Neural cell (in vitro differentiated cells): ENCODE measurements at regions not wholly inside any gene's neighbourhood (a gene's known extent, or its start where the extent isn't known, plus 50 kb on each side); places are given as distances from the start of the nearest gene placed in this dataset.
"Not testable (repeated sequence)": the region's sequence is repeated elsewhere in the genome, so short reads cannot be mapped to it uniquely, and the experiment has no call there.

Experiments used
- H2AFZ ChIP-seq: fragments of 200-600, 300-800 bp; sonication (generic), shearing (Covaris generic); 2 replicates; pipeline ENCODE4 v1.6.0; 2014; ENCODE audit warnings: low read depth, mild to moderate bottlenecking, antibody characterized with exemption, low read length, moderate library complexity
- H3F3A ChIP-seq: fragments of 200-600 bp; shearing (Covaris generic); 2 replicates; pipeline ENCODE4 v1.6.1; 2016; ENCODE audit warnings: mild to moderate bottlenecking, moderate library complexity, mixed read lengths, antibody characterized with exemption, low read length; ENCODE audit not compliant: insufficient read depth, poor library complexity, severe bottlenecking
- H3K27ac ChIP-seq: fragments of 200-600, 300-800 bp; sonication (generic), shearing (Covaris generic); 2 replicates; pipeline ENCODE4 v1.5.1; 2014; ENCODE audit warnings: mild to moderate bottlenecking, low read length, moderate library complexity
- H3K27me3 ChIP-seq: fragments of 300-800, 200-600 bp; sonication (generic), shearing (Covaris generic); 2 replicates; pipeline ENCODE4 v1.6.0; 2014; ENCODE audit warnings: mild to moderate bottlenecking, low read depth, low read length, moderate library complexity; ENCODE audit not compliant: insufficient read depth
- H3K36me3 ChIP-seq: fragments of 300-800, 200-600 bp; sonication (generic), shearing (Covaris generic); 2 replicates; pipeline ENCODE4 v1.5.1; 2014; ENCODE audit warnings: mild to moderate bottlenecking, antibody characterized with exemption, low read length, moderate library complexity; ENCODE audit not compliant: insufficient read depth
- H3K4me2 ChIP-seq: fragments of 300-800, 200-600 bp; sonication (generic), shearing (Covaris generic); 2 replicates; pipeline ENCODE4 v1.6.0; 2014; ENCODE audit warnings: mild to moderate bottlenecking, low read length
- H3K4me3 ChIP-seq: fragments of 300-800, 200-600 bp; sonication (generic), shearing (Covaris generic); 2 replicates; pipeline ENCODE4 v1.5.1; 2014; ENCODE audit warnings: mild to moderate bottlenecking, low read length, moderate library complexity
- H3K79me2 ChIP-seq: fragments of 200-600 bp; shearing (Covaris generic); replicated peaks from 2 replicates; pipeline ENCODE4 v1.6.0; 2014; ENCODE audit warnings: mild to moderate bottlenecking, low read length, moderate library complexity; ENCODE audit not compliant: insufficient read depth
- H3K9ac ChIP-seq: fragments of 300-800, 200-600 bp; sonication (generic), shearing (Covaris generic); 2 replicates; pipeline ENCODE4 v1.6.1; 2016; ENCODE audit warnings: mild to moderate bottlenecking, low read length, mixed read lengths
- H3K9me2 ChIP-seq: fragments of 200-600 bp; shearing (Covaris generic); 2 replicates; pipeline ENCODE4 v1.6.1; 2016; ENCODE audit warnings: mild to moderate bottlenecking, low read length, mixed read lengths; ENCODE audit not compliant: insufficient read depth
- H3K9me3 ChIP-seq: fragments of 200-600, 300-800 bp; sonication (generic), shearing (Covaris generic); 2 replicates; pipeline ENCODE4 v1.6.1; 2016; ENCODE audit warnings: mild to moderate bottlenecking, mixed run types, low read length, moderate library complexity, mixed read lengths
- H4K20me1 ChIP-seq: fragments of 200-600 bp; shearing (Covaris generic); 2 replicates; pipeline ENCODE4 v1.6.1; 2016; ENCODE audit warnings: mild to moderate bottlenecking, mixed run types; ENCODE audit not compliant: insufficient read depth
- CTCF ChIP-seq: fragments of 450-650 bp; IDR thresholded peaks from 2 replicates; pipeline ENCODE4 v1.5.1; 2014; ENCODE audit warnings: antibody characterized with exemption, mild to moderate bottlenecking, moderate library complexity; ENCODE audit not compliant: poor library complexity, severe bottlenecking
- EP300 ChIP-seq: fragments of 450-650 bp; conservative IDR thresholded peaks from 2 replicates; pipeline ENCODE4 v1.6.1; 2014; ENCODE audit warnings: antibody characterized with exemption, mild to moderate bottlenecking, moderate library complexity; ENCODE audit not compliant: poor library complexity, severe bottlenecking
- EZH2 ChIP-seq: fragments of 200-600, 300-800 bp; shearing (Covaris generic), sonication (generic); IDR thresholded peaks from 2 replicates; pipeline ENCODE4 v1.6.1; 2014; ENCODE audit warnings: antibody characterized with exemption, low read length, borderline replicate concordance, mild to moderate bottlenecking; ENCODE audit not compliant: insufficient read depth, poor library complexity, severe bottlenecking
- MXI1 ChIP-seq: fragments of 450-650 bp; conservative IDR thresholded peaks from 2 replicates; pipeline ENCODE4 v1.6.1; 2014; ENCODE audit warnings: antibody characterized with exemption, mild to moderate bottlenecking; ENCODE audit not compliant: poor library complexity, severe bottlenecking
- POLR2AphosphoS5 ChIP-seq: IDR thresholded peaks from 2 replicates; pipeline ENCODE4 v1.6.1; 2012
- RAD21 ChIP-seq: fragments of 450-650 bp; conservative IDR thresholded peaks from 2 replicates; pipeline ENCODE4 v1.6.1; 2014; ENCODE audit warnings: antibody characterized with exemption, mild to moderate bottlenecking, moderate library complexity
- REST ChIP-seq: IDR thresholded peaks from 2 replicates; pipeline ENCODE4 v1.6.1; 2012; ENCODE audit warnings: borderline replicate concordance
- SMC3 ChIP-seq: fragments of 450-650 bp; conservative IDR thresholded peaks from 2 replicates; pipeline ENCODE4 v1.6.1; 2014; ENCODE audit warnings: antibody characterized with exemption, mild to moderate bottlenecking, moderate library complexity; ENCODE audit not compliant: poor library complexity
- TAF1 ChIP-seq: IDR thresholded peaks from 2 replicates; pipeline ENCODE4 v1.6.1; 2012; ENCODE audit warnings: low read depth

GRCh38 chrX:23458957-23459356 is 124.3 kb downstream of the PTCHD1 start:
- H3K27ac ChIP-seq, H3K36me3 ChIP-seq, H3K4me2 ChIP-seq, H3K79me2 ChIP-seq, H4K20me1 ChIP-seq, H2AFZ ChIP-seq, H3K9me3 ChIP-seq, H3F3A ChIP-seq, H3K27me3 ChIP-seq, H3K9me2 ChIP-seq, H3K4me3 ChIP-seq, H3K9ac ChIP-seq: not testable (repeated sequence)

- TF ChIP-seq EP300, result no peak
- TF ChIP-seq REST, result no peak
- no peak for TF ChIP-seq RAD21
- TF ChIP-seq EZH2, result no peak
- no peak for TF ChIP-seq MXI1
- no peak for TF ChIP-seq POLR2AphosphoS5
- no peak for TF ChIP-seq CTCF
- TF ChIP-seq SMC3, result no peak
- TF ChIP-seq TAF1, result no peak
- no peaks in the 10 kb centered on the region for H3K9me2 ChIP-seq
- no peaks in the 10 kb centered on the region for H3K27me3 ChIP-seq
- no peaks in the 10 kb centered on the region for H3F3A ChIP-seq
- H3K4me2 ChIP-seq, result no peak overlapping the region
- no peaks in the 10 kb centered on the region for H4K20me1 ChIP-seq
- H2AFZ ChIP-seq, result no peak overlapping the region
- no peak overlapping the region for H3K27ac ChIP-seq
- no peaks in the 10 kb centered on the region for H3K36me3 ChIP-seq
- H3K79me2 ChIP-seq, result no peaks in the 10 kb centered on the region
- H3K9me3 ChIP-seq, result no peaks in the 10 kb centered on the region
- H3K4me3 ChIP-seq, result no peak overlapping the region
- H3K9ac ChIP-seq, result no peak overlapping the region
Observed at GRCh38 chrX:23465105-23465791, 130.6 kb downstream of the PTCHD1 start.

- H2AFZ ChIP-seq, result no peak overlapping the region
- no peaks in the 10 kb centered on the region for H3K9me2 ChIP-seq
- H3K4me2 ChIP-seq, result no peak overlapping the region
- H3K4me3 ChIP-seq, result no peak overlapping the region
- H3F3A ChIP-seq, result no peaks in the 10 kb centered on the region
- no peaks in the 10 kb centered on the region for H3K79me2 ChIP-seq
- no peaks in the 10 kb centered on the region for H3K36me3 ChIP-seq
- H3K27me3 ChIP-seq, result no peaks in the 10 kb centered on the region
- no peak overlapping the region for H3K27ac ChIP-seq
- TF ChIP-seq CTCF, result no peak
- TF ChIP-seq POLR2AphosphoS5, result no peak
- no peak for TF ChIP-seq TAF1
- no peak for TF ChIP-seq RAD21
- no peak for TF ChIP-seq SMC3
- H3K9me3 ChIP-seq, result no peaks in the 10 kb centered on the region
- no peaks in the 10 kb centered on the region for H4K20me1 ChIP-seq
- H3K9ac ChIP-seq, result no peak overlapping the region
Observed at GRCh38 chrX:23465985-23466384, 131.3 kb downstream of the PTCHD1 start.
